Germinal center (tissue), 1 donor: ENCODE measurements at regions not wholly inside any gene's neighbourhood (a gene's known extent, or its start where the extent isn't known, plus 50 kb on each side); places are given as distances from the start of the nearest gene placed in this dataset.

Experiments used
- DNase-seq: peaks from one replicate; pipeline ENCODE4 v3.0.0; 2012; ENCODE audit warnings: mixed read lengths, low spot score

GRCh38 chr9:18350036-18350435 lies 123.9 kb upstream of the ADAMTSL1 start:
- no peak for DNase-seq

- no peak for DNase-seq
These were observed 122.9 kb upstream of the ADAMTSL1 start for GRCh38 chr9:18350995-18351595.

- no peak for DNase-seq
These were observed 121.2 kb upstream of the ADAMTSL1 start for GRCh38 chr9:18352711-18353110.

- no peak for DNase-seq
These were observed 120.5 kb upstream of the ADAMTSL1 start for GRCh38 chr9:18353473-18353872.

GRCh38 chr9:18357321-18357720 lies 116.6 kb upstream of the ADAMTSL1 start:
- DNase-seq = no peak

- no peak for DNase-seq
These were observed 115.6 kb upstream of the ADAMTSL1 start for GRCh38 chr9:18358325-18358724.

- DNase-seq = no peak
These were observed 114.6 kb upstream of the ADAMTSL1 start for GRCh38 chr9:18359335-18359734.

GRCh38 chr9:18360005-18360404 lies 113.9 kb upstream of the ADAMTSL1 start:
- DNase-seq = no peak

GRCh38 chr9:18361646-18362045 lies 112.3 kb upstream of the ADAMTSL1 start:
- DNase-seq = no peak

GRCh38 chr9:18362166-18362565 lies 111.8 kb upstream of the ADAMTSL1 start:
- DNase-seq = no peak

GRCh38 chr9:18362901-18363685 lies 110.9 kb upstream of the ADAMTSL1 start:
- no peak for DNase-seq

GRCh38 chr9:18365651-18366050 lies 108.3 kb upstream of the ADAMTSL1 start:
- DNase-seq = no peak

GRCh38 chr9:18366184-18366583 lies 107.8 kb upstream of the ADAMTSL1 start:
- DNase-seq = no peak

GRCh38 chr9:18368206-18368605 lies 105.7 kb upstream of the ADAMTSL1 start:
- no peak for DNase-seq

GRCh38 chr9:18371141-18371540 lies 102.8 kb upstream of the ADAMTSL1 start:
- DNase-seq = no peak

- no peak for DNase-seq
These were observed 102.3 kb upstream of the ADAMTSL1 start for GRCh38 chr9:18371621-18372020.

- DNase-seq = no peak
These were observed 94.7 kb upstream of the ADAMTSL1 start for GRCh38 chr9:18379073-18379811.

- DNase-seq = no peak
These were observed 91.7 kb upstream of the ADAMTSL1 start for GRCh38 chr9:18382243-18382642.

- DNase-seq = no peak
These were observed 89.9 kb upstream of the ADAMTSL1 start for GRCh38 chr9:18384066-18384465.

GRCh38 chr9:18385696-18386490 lies 88.1 kb upstream of the ADAMTSL1 start:
- DNase-seq = no peak

- no peak for DNase-seq
These were observed 83.6 kb upstream of the ADAMTSL1 start for GRCh38 chr9:18390393-18390792.
